Thyroid gland (tissue), 4 donors: ENCODE measurements at regions not wholly inside any gene's neighbourhood (a gene's known extent, or its start where the extent isn't known, plus 50 kb on each side); places are given as distances from the start of the nearest gene placed in this dataset.

Source experiments
- DNase-seq, 2 donors: peaks; one replicate each; pipeline ENCODE4 v3.0.0-alpha.2; 2019
- H3K27ac ChIP-seq, 3 donors: fragments of 200-600 bp; sonication (generic); 1 replicate in 2 of 3; 2 replicates in 1 of 3; pipeline ENCODE4 v1.5.1; 2016 to 2019; ENCODE audit warnings: mild to moderate bottlenecking in 1 of 3, moderate library complexity in 1 of 3
- H3K27me3 ChIP-seq: fragments of 200-600 bp; sonication (generic); one replicate; pipeline ENCODE4 v1.5.1; 2019
- H3K36me3 ChIP-seq, 2 donors: fragments of 200-600 bp; sonication (generic); one replicate each; pipeline ENCODE4 v1.5.1; 2016 to 2019
- H3K4me1 ChIP-seq, 2 donors: fragments of 200-600 bp; sonication (generic); one replicate each; pipeline ENCODE4 v1.5.1; 2017 to 2019
- H3K4me3 ChIP-seq, 3 donors: fragments of 200-600 bp; sonication (generic); replicated peaks in 1 of 3; 1 replicate in 2 of 3; 2 replicates in 1 of 3; pipeline ENCODE4 v1.5.1; 2016; ENCODE audit warnings: mild to moderate bottlenecking in 1 of 3
- H3K9me3 ChIP-seq: fragments of 200-600 bp; sonication (generic); one replicate; pipeline ENCODE4 v1.5.1; 2017
- CTCF ChIP-seq, 6 experiments: fragments of 200-600 bp in 3 of 6; fragments of 450-650 bp in 3 of 6; sonication (generic) in 3 of 6; IDR thresholded peaks; one replicate each; pipeline ENCODE4 v1.5.1; 2016 to 2019; ENCODE audit warnings: antibody characterized with exemption in 6 of 6, mild to moderate bottlenecking in 2 of 6, inconsistent platforms in 1 of 6, moderate library complexity in 1 of 6
- POLR2A ChIP-seq, 2 donors: fragments of 450-650 bp; IDR thresholded peaks; one replicate each; pipeline ENCODE4 v1.6.1; 2017; ENCODE audit warnings: antibody characterized with exemption in 2 of 2, mild to moderate bottlenecking in 2 of 2, moderate library complexity in 1 of 2
- WGBS, 2 donors: methylation state at CpG; one replicate each; pipeline ENCODE4 v1.1.5; 2017; 5-methylcytosine and 5-hydroxymethylcytosine counted together
- intact Hi-C: fragments of 100-400 bp; cut with DNase I; formaldehyde crosslinking; loops from one replicate; pipeline ENCODE4 v1.15.1; 2023

- no peak overlapping the region for H3K4me3 ChIP-seq
- intact Hi-C loops = no loop called here
- H3K36me3 ChIP-seq = no peaks in the 10 kb centered on the region
- WGBS, 2 donors = 53 to 55% methylated on average over 4 of the region's 4 CpGs
- TF ChIP-seq CTCF (IDR thresholded peaks at IDR 0.05) = no peak
- TF ChIP-seq POLR2A (IDR thresholded peaks at IDR 0.05) = no peak
- H3K27me3 ChIP-seq = no peaks in the 10 kb centered on the region
- DNase-seq = no peak
- no peaks in the 10 kb centered on the region for H3K4me1 ChIP-seq
- H3K9me3 ChIP-seq = no peaks in the 10 kb centered on the region
- H3K27ac ChIP-seq = no peak overlapping the region
Measured at GRCh38 chr5:8280711-8281363, 411.9 kb downstream of the MTRR start.

GRCh38 chr5:8288334-8288733 is 419.4 kb downstream of the MTRR start:
- no peak overlapping the region for H3K27ac ChIP-seq
- no peak overlapping the region for H3K4me3 ChIP-seq
- H3K9me3 ChIP-seq = no peaks in the 10 kb centered on the region
- no peak for DNase-seq
- no peaks in the 10 kb centered on the region for H3K36me3 ChIP-seq
- TF ChIP-seq POLR2A (IDR thresholded peaks at IDR 0.05) = no peak
- TF ChIP-seq CTCF (IDR thresholded peaks at IDR 0.05) = no peak
- no peaks in the 10 kb centered on the region for H3K4me1 ChIP-seq
- no peaks in the 10 kb centered on the region for H3K27me3 ChIP-seq
- intact Hi-C loops = no loop called here

- DNase-seq = no peak
- intact Hi-C loops = no loop called here
- H3K4me1 ChIP-seq = no peaks in the 10 kb centered on the region
- WGBS, 2 donors = 74 to 85% methylated on average over 6 of the region's 6 CpGs
- no peaks in the 10 kb centered on the region for H3K9me3 ChIP-seq
- H3K4me3 ChIP-seq = no peak overlapping the region
- H3K27ac ChIP-seq = no peak overlapping the region
- no peaks in the 10 kb centered on the region for H3K36me3 ChIP-seq
- no peaks in the 10 kb centered on the region for H3K27me3 ChIP-seq
- TF ChIP-seq POLR2A (IDR thresholded peaks at IDR 0.05) (no peak), CTCF (IDR thresholded peaks at IDR 0.05) (no peak)
Measured at GRCh38 chr5:8288897-8289516, 420.1 kb downstream of the MTRR start.

- Histone ChIP-seq H3K9me3 (no peaks in the 10 kb centered on the region), H3K36me3 (no peaks in the 10 kb centered on the region), H3K4me1 (no peaks in the 10 kb centered on the region), H3K27me3 (no peaks in the 10 kb centered on the region), H3K4me3 (no peak overlapping the region), H3K27ac (no peak overlapping the region)
- intact Hi-C loops = no loop called here
- no peak for TF ChIP-seq POLR2A (IDR thresholded peaks at IDR 0.05)
- no peak for TF ChIP-seq CTCF (IDR thresholded peaks at IDR 0.05)
- 75 to 89% methylated on average over 1 of the region's 1 CpG for WGBS, 2 donors
- DNase-seq = no peak
Measured at GRCh38 chr5:8289779-8290178, 420.8 kb downstream of the MTRR start.

- Histone ChIP-seq H3K4me1 (no peaks in the 10 kb centered on the region), H3K27ac (no peak overlapping the region), H3K9me3 (no peaks in the 10 kb centered on the region), H3K27me3 (no peaks in the 10 kb centered on the region), H3K36me3 (no peaks in the 10 kb centered on the region), H3K4me3 (no peak overlapping the region)
- DNase-seq = no peak
- 75 to 81% methylated on average over 2 of the region's 2 CpGs for WGBS, 2 donors
- TF ChIP-seq POLR2A (IDR thresholded peaks at IDR 0.05) (no peak), CTCF (IDR thresholded peaks at IDR 0.05) (no peak)
- intact Hi-C loops = no loop called here
Measured at GRCh38 chr5:8290721-8291120, 421.8 kb downstream of the MTRR start.
